ENCODE measurements at regions not wholly inside any gene's neighbourhood (a gene's known extent, or its start where the extent isn't known, plus 50 kb on each side); places are given as distances from the start of the nearest gene placed in this dataset.

DNA sequence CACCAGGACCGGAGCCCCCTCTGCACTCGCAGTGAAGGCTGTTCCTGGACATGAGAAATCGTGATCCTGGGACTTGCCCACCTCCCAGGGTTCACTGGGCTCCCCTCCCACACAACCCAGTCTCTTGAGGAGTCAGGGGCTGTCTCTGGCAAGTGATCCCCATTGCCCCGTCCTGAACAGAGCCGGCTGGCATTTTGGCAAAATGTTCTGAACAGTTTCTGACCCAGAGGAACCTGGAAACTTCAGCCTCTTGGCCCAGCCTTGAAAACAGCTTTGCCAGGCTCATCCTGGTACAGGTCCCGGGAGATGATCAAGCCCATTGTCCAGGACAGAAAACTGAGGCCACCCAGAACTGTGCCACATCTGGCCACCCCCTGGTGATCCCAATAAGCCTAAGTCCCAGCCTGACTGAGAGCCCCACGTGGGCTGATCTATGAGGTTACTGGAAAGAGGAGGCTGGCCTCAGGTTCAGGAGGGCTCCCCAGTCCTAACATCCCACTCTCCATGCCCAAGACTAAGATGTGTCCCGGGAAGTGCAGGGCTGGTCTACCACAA lies 115.7 kb downstream of the OAT start:
- no peak for DNase-seq (ENCODE audit: low spot score)

DNA sequence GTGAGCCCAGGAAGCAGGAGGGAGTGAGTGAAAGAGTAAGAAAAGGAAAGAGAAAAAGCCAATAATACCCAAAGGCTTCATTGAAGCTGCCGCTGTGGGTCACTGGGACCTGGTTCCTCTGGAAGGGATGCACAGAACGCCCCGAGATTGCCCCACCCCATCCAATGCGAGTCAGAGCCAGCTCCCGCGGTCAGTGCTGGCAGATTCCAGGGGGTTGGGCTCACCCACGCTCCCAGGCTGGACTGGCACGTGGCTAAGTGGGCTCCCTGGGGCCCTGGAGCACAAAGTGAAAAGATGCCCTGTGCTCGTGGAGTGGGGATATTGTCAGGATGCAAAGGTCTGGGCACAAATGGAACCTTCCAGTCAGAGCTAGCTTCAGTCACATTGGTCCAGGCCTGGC lies 117.0 kb downstream of the OAT start:
- no peak for DNase-seq (ENCODE audit: low spot score)

DNA sequence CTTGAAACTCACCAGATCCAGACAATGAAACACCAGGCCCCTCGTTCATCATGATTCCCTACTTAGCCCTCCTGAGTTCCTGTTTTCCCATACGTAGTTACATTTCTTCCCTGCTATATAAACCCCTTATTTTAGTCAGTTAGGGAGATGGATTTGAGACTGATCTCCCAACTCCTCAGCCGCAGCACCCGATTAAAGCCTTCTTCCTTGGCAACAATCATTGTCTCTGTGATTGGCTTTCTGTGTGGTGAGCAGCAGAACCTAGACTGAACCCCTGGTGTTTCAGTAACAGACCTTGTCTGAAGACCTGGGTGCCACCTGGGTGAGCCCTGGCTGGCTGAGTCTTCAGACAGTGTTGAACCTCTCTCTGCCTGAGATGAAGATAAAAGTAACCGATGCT lies 118.0 kb downstream of the OAT start:
- DNase-seq (ENCODE audit: low spot score) = no peak

DNA sequence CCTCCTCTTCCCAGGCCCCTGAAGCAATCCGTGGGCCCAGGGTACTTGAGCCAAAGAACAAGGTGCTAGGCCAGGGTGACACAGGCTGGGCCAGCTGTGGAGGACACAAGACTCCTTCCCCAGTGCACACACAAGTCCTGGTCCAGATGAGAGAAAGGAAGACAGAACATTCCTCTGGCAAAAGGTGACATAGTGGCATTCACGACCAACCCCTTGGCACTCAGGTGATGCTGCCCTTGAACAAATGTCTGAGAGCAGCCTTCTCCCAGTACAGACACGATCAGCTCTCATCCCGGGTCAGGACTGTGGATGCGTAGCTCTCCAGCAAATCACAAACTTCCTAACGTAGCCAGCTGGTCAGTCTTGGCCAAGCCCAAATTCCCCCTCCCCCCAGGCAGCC lies 118.5 kb downstream of the OAT start:
- no peak for DNase-seq (ENCODE audit: low spot score)

DNA sequence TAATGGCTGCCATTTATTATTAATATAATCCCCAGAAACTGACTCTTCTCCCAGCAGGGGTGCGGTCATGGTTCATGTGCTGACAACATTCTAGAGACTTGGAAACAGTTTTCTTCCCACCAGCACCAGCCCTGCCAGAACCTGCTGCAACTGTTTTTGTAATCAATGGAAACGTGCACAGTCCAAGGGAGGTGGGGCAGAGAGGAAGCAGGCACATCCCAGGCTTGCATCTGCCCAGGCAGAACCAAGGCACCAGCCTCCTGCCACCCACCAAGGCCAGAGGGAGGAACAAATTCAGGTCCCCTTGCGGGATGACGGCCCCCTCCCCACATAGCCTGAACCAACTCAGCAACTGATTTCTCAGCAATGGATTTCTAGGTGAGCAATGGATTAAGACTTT lies 119.0 kb downstream of the OAT start:
- no peak for DNase-seq (ENCODE audit: low spot score)

DNA sequence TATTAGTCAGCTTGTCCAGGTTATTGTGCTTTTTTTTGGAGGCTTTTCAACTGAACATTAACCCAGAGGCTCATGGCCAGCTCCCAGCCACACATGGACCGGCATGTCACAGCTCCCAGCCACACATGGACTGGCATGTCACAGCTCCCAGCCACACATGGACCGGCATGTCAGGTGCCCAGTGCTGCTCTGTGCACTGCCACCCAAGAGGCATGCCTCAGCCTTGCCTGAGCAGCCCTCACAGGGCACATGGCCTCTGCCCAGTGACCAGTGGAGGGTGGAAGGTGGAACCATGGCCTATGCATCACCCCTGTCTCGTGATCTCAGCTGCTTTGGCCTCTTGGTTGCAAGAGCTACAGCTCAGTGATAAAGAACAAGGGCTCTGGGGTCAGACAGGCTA lies 119.8 kb downstream of the OAT start:
- no peak for DNase-seq (ENCODE audit: low spot score)

DNA sequence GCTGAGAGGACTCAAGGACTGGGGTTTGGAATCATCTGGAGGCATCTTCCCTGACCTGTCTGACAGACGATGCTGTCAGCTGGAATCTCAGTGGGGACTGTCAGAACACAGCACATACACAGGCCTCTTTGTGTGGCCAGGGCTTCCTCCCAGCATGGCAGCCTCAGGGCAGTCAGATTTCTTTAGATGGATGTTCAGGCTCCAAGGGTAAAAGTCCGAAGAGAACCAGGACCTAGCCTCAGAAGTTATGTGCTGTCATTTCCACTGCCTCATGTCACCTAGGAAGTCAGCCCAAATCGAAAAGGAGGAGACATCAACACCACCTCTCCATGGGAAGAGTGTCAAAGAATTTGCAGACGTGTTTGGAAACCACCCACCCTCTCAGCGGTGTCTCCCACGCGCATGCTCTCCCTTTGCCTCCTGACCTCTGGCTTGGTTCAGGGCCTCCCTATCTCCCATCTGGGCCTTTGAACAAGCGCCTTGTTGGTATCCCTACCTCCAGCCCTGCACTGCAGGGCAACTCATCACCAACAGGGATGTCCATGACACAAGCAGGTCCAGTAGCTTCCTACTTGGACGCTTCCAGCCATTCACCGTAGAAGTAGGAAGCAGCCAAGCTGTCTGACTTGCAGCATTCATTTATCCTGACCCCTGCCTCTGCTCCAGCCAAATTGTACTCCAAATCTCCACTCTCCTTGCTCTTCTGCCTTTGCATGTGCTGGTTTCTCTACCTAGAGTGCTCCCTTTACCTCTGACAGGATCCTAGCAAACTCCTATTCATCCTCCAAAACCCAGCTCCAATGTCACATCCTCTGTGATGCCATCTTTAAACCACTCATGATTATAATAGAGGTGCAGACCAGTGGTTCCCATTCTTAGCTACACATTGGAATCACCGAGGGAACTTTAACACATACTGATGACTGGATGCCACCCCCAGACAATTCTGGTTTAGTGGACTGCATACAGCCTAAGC lies 121.6 kb downstream of the OAT start:
- no peak for DNase-seq (ENCODE audit: low spot score)

DNA sequence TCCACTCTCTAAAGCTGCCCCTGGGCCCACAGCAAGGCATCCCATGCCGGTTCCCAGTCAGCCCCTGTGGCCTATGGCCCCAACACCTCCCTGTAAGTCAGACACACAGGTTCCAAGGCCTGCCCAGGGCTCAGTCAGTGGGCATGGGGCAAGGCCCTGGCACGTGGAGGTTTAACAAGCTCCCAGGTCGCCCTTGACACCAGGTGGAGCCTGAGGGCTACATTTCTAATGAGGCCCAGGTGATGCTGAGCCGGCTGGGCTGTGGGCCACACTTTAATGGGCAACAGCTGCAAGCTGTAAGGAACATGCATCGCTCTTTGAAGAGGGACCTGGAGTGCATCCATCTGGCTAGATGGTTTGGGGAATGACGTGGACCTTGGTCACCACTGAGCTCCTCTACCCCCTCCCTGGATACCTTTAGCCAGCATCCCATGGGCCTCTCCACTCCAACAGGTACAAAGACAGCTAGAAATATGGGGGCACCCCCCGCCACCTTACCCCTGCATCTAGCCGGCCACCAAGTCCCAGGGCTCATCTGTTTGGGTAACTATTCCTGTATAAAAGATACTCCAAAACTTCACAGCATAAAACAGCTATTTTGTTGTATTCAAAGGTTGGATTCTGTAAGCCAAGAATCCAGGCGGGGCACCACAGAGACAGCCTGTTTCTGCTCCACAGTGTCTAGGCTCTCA lies 122.5 kb downstream of the OAT start:
- no peak for DNase-seq (ENCODE audit: low spot score)

DNA sequence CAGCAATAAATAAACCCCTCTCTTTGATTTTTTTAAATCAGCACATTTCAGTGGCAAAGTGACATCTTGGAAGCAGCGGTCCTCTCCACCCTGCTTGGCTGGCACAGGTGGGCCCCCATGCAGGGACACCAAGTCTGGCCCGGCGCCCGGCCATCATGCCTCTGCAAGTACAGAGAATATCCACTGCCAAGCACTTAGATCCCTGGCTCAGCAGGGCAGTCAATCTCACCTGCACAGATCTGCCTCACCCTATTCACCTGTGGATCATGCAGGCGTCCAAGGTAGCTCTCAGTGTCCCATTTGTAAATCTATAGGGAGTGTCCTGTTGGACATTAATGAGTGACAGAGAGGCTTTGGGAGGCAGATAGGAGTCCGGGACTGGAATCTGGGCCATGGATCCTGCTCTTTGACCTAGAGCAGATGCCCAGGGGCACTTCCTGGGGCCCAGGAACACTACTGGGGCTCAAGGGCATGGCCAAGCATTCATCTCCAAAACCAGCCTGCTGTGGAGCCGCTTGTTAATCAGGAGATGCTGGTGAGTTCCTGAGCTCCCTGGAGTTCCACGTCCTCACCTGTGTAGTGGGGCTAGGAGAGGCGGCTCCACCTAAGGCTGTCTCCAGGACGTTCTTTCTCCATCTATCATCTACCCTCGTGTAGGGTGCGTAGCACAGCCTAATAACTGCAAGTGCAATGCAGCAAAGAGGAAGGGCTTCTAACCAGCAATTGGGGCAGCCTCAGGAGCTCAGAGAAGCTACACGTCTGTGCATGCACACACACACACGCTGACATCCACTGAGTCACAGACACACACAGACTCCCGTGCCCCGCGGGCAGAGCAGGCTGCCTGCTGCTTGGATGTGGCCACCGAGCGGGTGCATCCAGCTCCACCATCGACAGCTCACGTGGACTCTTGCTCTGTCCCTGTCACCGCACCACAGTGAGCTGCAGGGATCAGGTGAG lies 123.6 kb downstream of the OAT start:
- DNase-seq (ENCODE audit: low spot score) = no peak

DNA sequence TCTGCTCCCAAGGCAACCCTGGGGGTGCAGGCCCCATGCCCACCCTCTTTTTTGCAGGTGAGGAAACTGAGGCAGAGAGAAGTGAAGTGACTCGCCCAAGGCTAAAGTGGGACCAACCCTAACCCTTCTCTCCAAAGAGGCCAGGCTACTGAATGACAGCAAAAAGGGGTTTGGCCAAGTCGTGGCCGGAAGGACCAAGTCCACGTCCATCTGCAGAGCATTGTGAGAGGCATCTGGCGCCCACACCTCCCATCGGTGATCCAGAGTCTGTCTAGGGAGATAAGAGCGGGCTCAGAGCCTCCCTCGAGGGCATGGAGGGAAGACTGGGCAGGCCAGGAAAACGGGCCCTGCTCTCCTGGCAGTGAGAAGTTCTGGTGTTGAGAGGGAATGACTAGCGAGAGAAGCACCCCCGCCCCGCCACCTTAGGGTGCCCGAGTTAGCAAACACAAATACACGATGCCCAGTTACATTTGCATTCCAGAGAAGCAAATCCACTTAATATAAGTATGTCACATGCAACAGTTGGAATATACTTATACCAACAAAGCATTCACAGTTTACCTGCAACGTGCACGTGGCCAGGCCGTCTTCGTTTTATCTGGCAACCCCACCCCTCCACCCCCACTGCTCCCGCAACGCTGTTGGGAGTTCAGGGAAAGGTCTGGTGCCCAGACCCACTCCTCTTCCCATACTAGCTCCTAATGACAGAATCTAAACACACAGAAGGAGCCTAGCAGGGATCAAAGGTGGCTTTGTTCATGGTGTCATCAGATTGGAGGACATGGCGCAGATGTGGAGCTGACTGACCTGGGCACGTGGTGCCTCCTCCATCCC lies 124.9 kb downstream of the OAT start:
- DNase-seq (ENCODE audit: low spot score) = no peak

DNA sequence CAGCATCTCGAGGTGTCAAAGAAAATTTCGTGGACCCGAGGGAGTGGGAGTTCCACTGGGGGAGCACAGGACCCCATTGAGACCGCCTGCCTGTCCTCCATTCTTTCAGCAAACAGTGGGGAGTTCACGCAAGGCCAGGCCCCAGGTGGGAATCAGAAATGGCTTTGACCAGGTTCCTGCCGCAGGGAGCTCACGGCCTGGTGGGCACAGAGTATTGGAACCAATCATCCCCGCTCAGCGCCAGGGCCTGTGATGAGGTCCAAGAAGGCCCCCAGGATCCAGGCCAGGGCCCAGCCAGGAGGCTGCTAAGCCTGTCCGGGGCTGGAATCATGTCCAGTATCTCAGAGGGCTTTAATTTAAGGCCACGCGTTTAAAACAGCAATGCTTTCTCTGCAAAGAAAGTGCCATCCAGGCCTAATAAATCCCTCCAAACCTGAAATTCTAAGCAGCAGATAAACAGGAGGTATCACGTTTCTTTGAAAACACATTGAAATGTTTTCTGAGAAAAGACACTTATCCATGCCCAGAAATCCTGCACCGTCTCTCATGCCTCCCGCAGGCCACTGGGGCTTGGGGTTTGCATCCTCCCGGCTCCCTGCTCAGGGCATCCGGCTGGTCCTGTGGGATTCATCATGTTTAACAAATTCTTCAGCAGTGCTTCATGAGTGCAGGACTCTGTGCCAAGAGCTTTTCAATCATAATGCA lies 125.7 kb downstream of the OAT start:
- no peak for DNase-seq (ENCODE audit: low spot score)

DNA sequence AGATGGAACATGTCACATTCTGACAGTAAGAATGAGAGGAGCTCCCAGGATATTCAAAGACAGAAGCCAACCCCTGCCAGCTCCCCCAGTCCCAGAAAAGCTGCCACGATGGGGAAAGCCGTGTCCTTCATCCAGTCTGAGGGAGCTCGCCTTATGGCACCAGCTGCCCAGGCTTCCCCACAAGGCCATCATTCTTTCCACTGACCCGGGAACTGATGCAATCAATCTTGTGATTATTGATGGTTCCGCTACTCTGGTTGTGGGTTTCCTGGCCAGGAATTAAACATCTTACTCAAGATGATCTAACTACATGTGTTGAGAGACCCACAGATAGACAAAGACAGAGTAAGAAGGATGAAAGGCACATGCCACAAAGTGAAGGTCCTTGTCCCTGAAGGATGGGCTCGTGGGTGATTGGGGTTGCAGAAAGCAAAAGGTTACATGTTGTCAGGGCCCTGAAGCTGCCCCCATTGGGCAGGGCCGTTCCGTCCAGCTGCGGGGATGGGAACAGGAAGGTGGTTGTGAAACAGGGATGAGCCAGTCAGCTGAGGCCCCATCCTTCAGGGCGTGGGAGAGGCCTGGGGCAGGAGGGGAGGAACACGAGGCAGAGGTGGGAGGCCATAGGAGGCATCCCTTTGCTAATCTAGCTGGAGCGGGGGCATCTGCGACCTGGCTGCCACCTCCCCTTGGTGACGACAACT lies 127.6 kb downstream of the OAT start:
- DNase-seq (ENCODE audit: low spot score) = no peak

DNA sequence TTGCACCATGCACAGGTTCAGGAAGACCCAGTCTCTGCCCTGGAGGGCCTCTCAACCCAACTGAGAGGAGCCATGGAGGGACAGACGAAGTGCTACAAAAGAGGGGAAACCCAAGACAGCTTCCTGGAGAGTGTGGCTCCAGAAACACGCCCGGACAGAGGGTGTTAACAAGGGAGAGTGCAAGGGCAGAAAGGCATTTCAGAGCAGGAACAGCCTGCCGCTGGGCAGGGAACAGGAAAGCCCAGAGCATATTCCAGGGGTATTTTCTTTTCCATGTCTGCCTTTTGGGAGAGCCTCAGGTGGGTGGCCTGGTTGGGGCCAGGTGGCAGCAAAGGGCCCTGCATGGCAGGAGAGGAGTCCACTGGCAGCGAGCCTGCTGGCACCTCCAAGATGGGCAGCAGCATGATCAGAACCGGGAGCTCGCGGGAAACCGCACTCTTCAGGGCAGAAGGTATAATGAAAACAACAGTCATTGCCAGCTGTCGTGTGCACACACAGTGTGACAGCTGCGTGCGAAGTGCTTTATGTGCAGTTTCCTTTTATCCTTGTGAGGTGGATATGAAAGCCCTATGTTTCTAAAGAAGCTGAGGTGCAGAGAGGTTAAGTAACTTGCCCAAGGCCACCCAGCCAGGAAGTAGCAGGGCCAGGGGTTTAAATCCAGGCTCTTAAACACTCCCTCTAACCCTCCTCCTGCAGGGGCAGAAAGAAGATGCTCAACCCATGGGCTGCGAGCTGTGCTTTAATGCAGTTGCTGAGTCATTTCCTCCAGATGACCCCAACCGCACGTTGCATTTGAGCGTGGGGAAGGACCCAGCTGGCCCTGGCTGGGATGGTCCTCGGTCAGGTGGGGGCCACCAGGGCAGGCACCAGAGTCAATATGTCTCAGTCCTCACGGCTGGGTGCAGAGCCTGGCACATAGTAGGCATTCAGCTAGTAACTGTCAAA lies 128.6 kb downstream of the OAT start:
- no peak for DNase-seq (ENCODE audit: low spot score)

DNA sequence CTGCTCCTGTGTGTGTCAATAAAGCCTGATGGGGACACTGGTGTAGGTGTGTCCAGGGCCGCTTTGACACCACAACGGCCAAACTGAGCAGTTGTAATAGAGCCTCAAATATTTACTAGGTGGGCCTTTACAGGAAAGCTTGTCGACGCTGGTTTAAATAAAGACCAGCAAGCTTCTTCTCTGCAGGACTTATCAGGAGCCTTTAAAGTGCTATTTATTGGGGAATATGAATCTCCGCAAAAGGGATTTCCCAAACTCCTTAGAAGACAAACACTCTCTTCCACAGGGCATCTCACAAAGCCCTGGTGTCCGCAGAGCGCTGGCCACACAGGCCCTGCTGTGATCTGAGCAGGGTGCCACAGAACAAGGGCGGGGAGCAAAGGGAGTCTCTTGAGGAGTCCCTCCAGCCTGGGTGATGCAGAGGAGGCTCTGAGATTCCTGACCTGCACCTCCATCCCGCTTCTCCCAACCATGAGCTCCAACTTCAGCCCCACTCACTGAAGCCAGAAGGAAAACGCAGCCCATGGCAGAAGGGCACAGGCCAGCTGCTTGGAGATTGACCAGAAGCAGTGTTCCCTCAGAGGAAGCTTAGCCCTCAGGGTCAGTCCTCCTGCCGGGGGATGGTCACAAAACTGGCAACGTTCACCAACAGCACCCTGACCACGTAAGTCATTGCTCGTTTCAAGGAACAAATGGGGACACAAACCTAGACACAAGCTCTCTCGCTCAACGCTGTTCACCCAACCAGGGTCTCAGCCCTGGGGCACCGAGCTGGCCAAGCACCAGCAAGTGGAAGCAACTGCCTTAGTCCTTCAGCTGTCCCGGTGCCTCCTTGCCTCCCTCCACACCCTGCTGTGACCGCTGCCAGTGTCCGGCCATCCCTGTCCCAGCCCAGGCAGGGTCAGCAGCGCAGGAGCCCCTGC lies 129.5 kb downstream of the OAT start:
- no peak for DNase-seq (ENCODE audit: low spot score)

DNA sequence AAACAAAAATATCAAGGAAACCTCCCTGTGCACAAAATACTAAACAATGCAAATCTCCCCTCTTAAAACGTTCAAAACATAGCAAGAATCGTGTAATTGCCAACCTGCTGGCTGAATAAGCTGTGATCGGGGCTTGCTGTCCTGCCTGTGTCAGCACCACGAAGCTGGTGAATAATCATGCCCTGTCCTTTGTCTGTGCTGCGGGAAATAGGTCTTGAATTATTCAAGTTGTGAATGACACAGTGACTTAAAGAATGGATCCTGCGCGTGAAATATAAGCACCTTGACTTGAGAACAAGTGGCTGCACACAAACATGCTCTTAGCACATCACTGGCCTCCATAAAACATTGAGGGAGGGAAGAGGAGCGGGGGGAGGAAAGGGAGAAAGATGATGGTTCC lies 130.2 kb downstream of the OAT start:
- no peak for DNase-seq (ENCODE audit: low spot score)

DNA sequence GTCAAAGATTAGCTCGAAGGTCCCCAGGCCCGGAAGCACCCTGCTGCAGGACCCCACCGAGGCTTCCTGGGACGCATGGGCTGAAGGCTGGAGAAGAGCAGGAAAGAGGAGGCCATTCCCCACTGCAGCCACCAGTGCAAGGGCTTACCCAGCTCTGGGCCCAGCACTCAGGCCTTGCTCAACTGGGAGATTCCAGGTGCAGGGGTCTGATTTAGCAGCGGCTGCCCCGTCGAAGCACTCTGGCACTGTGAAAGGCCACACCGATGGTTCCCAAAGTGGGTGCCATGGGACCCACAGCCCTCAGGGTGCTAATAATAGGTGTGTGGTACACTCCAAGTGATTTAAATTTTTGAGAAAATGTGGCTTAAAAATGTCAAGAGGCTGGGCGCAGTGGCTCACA lies 130.9 kb downstream of the OAT start:
- no peak for DNase-seq (ENCODE audit: low spot score)

DNA sequence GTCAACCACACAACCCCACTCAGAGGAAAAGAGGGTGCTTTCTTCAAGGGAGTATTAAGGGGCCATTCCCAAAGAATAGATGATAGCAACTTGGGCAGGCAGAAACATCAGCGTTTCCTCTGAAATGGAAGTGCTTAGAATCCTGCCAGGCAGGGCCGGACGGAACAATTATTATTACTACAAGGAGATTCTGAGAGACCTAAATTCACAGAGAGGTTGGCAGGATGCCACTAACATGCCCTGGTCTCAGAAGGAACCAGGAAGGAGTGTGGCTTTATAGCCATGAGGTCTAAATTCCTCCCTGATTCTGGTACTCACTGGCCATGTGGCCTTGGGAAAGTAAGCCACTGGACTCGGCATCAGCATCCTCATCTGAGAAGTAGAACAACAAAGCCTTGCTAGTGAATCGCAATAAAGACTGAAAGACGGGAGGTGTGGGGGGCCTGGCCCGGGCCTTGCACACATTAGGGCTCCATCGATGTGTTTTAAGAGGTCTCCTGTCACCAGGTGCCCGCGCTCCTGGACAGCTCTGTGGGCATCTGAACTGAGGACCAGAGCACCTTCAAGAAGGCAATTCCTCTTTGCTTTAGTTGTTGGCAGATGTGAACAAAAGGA lies 131.5 kb downstream of the OAT start:
- no peak for DNase-seq (ENCODE audit: low spot score)

Measured in HuH-7.5 (cell line).